Fibroblast of pulmonary artery (primary cell): ENCODE measurements at regions not wholly inside any gene's neighbourhood (a gene's known extent, or its start where the extent isn't known, plus 50 kb on each side); places are given as distances from the start of the nearest gene placed in this dataset.

Experiments used
- DNase-seq: peaks from one replicate; pipeline ENCODE4 v3.0.0-alpha.2; 2010; ENCODE audit warnings: low read depth
- H3K4me3 ChIP-seq: replicated peaks from 2 replicates; pipeline ENCODE4 v1.5.1; 2011; ENCODE audit warnings: low read depth, mild to moderate bottlenecking, control low read depth, low read length, moderate library complexity
- TF ChIP-seq, protein P1 (sequence below): IDR thresholded peaks from 2 replicates; pipeline ENCODE4 v1.5.1; 2011; ENCODE audit warnings: mild to moderate bottlenecking, control low read depth, low read length, inconsistent platforms; ENCODE audit errors: missing control alignments

DNA sequence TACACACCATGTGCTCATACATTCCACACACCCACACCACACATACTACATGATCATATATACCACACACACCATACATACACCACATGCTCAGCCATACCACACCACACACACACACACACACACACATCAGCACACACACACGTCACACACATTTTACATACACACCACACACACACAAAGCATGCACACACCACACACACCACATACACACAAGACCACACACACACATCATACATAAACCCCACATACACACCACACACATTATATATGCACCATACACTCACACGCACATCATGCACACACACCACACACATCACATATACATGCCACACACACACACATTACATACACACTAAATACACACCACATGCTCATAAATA is 124.5 kb upstream of the ERG start:
- no peak overlapping the region for H3K4me3 ChIP-seq
- no peak for DNase-seq
- TF ChIP-seq, protein P1, sequence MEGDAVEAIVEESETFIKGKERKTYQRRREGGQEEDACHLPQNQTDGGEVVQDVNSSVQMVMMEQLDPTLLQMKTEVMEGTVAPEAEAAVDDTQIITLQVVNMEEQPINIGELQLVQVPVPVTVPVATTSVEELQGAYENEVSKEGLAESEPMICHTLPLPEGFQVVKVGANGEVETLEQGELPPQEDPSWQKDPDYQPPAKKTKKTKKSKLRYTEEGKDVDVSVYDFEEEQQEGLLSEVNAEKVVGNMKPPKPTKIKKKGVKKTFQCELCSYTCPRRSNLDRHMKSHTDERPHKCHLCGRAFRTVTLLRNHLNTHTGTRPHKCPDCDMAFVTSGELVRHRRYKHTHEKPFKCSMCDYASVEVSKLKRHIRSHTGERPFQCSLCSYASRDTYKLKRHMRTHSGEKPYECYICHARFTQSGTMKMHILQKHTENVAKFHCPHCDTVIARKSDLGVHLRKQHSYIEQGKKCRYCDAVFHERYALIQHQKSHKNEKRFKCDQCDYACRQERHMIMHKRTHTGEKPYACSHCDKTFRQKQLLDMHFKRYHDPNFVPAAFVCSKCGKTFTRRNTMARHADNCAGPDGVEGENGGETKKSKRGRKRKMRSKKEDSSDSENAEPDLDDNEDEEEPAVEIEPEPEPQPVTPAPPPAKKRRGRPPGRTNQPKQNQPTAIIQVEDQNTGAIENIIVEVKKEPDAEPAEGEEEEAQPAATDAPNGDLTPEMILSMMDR: no peak

DNA sequence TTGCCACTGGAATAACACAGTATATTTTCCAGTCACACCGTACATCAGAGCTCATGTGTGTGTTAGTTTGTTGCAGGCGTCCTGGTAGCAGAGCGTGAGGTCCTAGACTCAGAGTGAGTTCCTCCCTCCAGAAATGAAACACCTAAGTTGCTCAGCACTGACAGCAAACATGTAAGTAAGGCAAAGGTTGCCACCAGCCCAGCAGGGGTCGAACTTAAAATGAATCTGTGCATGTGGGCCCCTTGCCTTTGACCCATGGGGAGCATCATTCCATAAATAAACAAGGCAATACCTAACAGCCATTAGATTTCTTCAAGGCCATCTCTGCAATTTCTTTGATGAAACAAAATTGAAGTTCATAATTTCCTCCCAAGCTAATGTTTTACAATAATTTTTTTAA is 125.3 kb upstream of the ERG start:
- H3K4me3 ChIP-seq: no peak overlapping the region
- DNase-seq: no peak
- TF ChIP-seq, protein P1: no peak

DNA sequence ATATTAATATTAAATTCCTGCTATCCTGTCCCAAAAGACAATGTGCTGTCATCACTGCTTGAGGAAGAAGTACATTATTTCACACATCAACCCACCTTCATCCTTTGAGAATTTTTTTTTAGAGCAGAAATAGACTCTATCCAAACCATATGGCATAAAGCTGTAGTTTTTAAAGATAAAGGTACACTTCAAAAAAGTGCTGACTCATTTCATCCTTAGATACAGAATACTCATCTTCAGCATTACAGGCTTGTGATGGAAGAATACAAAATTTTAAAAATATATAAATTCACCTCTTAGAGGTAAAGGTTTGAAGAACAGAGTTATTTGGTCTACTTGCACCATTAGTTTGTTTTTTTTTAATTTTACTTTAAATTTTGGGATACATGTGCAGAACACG is 126.7 kb upstream of the ERG start:
- TF ChIP-seq, protein P1: no peak

DNA sequence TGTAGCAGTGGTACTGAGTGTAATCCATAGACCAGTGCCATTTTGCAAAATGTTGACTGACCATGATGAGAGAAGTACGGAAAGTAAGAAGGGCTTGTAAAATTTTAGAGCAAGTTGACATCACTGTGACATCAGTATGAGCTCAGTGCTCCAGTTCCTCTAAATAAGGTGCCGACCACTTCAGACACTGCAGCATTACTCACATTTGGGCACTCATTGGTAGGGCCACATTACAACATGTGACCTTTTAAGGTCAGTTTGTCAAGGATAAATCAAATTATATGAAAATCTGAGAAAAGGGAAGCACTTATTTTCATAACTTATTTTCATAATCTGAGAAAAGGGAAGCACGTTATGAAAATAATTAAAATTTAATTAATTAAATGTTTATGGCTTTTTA is 128.0 kb upstream of the ERG start:
- no peak overlapping the region for H3K4me3 ChIP-seq
- DNase-seq: no peak
- TF ChIP-seq, protein P1: no peak

More for the DNA sequence above, 126.7 kb upstream of the ERG start:
- no peak overlapping the region for H3K4me3 ChIP-seq
- no peak for DNase-seq

DNA sequence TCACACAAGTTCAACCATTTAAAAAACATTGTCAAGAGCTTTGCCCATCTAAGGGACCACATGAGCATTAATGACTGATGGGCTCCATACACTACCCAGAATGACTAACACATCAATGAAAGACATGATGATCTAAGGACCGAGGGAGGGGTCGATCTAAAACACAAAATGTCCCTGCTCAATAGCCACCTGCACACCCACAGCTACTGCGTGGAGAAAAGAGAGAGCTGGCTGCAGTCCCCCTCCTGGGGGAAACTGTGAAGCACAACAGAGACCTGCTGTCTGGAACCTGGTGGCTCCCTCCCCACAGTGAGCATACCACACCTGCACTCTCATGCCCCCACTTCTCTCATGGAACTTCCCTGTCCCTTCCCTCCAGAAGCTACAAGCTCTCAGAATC is 130.1 kb upstream of the ERG start:
- no peak overlapping the region for H3K4me3 ChIP-seq
- TF ChIP-seq, protein P1: no peak
- DNase-seq: no peak

DNA sequence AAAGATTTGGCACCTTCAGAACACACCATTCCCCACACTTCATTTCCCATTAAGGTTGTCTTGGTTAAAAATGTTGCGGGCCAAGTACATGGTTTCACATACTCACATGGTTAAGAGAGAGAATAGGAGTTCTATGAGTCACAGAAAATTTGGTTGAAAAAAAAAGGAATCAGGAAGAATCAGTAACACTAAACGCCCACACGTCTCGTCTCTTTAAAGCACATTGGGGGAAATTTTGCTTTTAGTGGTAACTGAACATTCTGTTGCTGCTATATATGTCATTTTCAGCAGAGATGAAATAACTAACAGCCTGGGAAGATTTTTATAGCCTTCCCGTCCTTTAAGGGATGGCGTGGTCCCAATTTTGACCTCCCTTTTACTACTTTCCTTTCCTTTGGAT is 132.9 kb upstream of the ERG start:
- peak; percentile 18 for DNase-seq
- no peak overlapping the region for H3K4me3 ChIP-seq
- TF ChIP-seq, protein P1: no peak

DNA sequence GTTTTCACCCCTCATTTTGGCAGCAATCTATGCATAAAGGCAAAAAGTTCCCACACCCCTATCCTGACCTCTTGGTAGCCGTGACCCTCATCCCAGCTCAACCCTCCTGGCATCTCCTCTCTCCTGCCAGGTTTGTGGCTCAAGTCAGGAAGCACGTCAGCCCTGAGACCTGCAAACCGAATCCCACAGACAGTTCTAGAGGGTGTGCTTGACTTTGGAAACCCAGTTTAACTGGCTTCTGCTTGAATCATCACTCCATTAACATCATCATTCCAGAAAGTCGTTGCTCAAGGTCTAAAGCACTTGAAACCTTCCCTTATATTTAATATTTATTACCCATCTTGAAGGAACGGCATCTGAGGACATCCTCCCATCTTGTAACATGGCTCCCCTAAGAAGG is 133.4 kb upstream of the ERG start:
- no peak for DNase-seq
- TF ChIP-seq, protein P1: no peak
- no peak overlapping the region for H3K4me3 ChIP-seq
